Adrenal gland (tissue), 5 donors: ENCODE measurements at regions not wholly inside any gene's neighbourhood (a gene's known extent, or its start where the extent isn't known, plus 50 kb on each side); places are given as distances from the start of the nearest gene placed in this dataset.

Experiments used
- POLR2A ChIP-seq, 2 donors: fragments of 450-650 bp; IDR thresholded peaks; one replicate each; pipeline ENCODE4 v1.6.1; 2017; ENCODE audit warnings: antibody characterized with exemption in 2 of 2, mild to moderate bottlenecking in 2 of 2, moderate library complexity in 1 of 2
- TF ChIP-seq, protein P1 (sequence below), 6 experiments: fragments of 450-650 bp in 4 of 6; fragments of 200-600 bp in 2 of 6; sonication (generic) in 1 of 6; IDR thresholded peaks; 1 replicate in 5 of 6; 2 replicates in 1 of 6; pipeline versions ENCODE4 v1.5.1 to v1.8.0; 2016 to 2021; ENCODE audit warnings: antibody characterized with exemption in 6 of 6, mild to moderate bottlenecking in 2 of 6, moderate library complexity in 1 of 6
- donor health status: DM: no; HTN: no; CAD: no.

DNA sequence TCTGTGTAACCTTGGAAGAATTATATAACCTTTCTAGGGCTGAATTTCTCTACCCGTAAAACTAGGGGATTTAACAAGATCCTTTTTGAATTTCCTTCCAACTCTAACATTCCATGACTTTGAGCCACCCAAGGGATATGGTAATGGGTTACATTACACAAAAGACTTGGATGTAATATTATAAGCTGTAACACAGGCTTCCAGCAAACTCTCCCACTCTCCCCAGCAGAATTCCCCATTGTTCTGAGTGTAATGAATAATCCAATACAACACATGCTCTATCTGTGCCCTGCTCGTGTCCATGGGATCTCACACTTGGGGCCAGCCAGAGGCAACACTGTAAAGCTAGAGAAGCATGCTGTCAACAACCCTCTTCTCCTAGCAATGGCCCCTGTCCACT is 790.6 kb upstream of the AUTS2 start:
- TF ChIP-seq, protein P1, sequence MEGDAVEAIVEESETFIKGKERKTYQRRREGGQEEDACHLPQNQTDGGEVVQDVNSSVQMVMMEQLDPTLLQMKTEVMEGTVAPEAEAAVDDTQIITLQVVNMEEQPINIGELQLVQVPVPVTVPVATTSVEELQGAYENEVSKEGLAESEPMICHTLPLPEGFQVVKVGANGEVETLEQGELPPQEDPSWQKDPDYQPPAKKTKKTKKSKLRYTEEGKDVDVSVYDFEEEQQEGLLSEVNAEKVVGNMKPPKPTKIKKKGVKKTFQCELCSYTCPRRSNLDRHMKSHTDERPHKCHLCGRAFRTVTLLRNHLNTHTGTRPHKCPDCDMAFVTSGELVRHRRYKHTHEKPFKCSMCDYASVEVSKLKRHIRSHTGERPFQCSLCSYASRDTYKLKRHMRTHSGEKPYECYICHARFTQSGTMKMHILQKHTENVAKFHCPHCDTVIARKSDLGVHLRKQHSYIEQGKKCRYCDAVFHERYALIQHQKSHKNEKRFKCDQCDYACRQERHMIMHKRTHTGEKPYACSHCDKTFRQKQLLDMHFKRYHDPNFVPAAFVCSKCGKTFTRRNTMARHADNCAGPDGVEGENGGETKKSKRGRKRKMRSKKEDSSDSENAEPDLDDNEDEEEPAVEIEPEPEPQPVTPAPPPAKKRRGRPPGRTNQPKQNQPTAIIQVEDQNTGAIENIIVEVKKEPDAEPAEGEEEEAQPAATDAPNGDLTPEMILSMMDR (IDR thresholded peaks at IDR 0.05): no peak
- TF ChIP-seq POLR2A (IDR thresholded peaks at IDR 0.05): no peak
